ENCODE measurements at regions not wholly inside any gene's neighbourhood (a gene's known extent, or its start where the extent isn't known, plus 50 kb on each side); places are given as distances from the start of the nearest gene placed in this dataset.

DNA sequence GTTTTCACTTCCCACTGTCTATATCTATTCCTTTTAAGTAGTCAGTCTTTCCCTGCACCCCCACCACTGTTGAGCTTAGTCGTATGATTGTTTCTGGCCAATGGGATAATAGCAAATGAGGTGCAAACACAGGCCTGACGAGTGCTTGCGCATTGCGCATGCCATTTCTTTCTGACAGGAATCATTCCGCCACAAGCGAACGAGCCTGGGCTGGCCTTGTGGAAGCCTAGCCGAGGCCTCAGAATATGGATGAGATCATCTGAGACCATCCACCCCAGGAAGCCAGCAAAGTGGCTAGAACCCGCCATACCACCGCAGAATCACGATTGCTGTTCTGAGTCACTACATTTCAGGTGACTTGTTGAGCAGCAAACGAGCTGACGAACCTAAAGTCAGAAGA lies 52.2 kb upstream of the PRL start:
- Mint-ChIP-seq H3K27ac (no peak overlapping the region), H3K9me3 (ENCODE audit: low read depth) (peaks cover 10% of the 10 kb centered on the region), H3K4me1 (ENCODE audit: low read depth) (peaks cover 6% of the 10 kb centered on the region), H3K27me3 (no peaks in the 10 kb centered on the region), H3K36me3 (ENCODE audit: insufficient read depth) (no peaks in the 10 kb centered on the region), H3K4me3 (ENCODE audit: low read depth) (no peak overlapping the region)
- no peak for DNase-seq (ENCODE audit: low spot score, unreplicated experiment)
- TF ChIP-seq, protein P1, sequence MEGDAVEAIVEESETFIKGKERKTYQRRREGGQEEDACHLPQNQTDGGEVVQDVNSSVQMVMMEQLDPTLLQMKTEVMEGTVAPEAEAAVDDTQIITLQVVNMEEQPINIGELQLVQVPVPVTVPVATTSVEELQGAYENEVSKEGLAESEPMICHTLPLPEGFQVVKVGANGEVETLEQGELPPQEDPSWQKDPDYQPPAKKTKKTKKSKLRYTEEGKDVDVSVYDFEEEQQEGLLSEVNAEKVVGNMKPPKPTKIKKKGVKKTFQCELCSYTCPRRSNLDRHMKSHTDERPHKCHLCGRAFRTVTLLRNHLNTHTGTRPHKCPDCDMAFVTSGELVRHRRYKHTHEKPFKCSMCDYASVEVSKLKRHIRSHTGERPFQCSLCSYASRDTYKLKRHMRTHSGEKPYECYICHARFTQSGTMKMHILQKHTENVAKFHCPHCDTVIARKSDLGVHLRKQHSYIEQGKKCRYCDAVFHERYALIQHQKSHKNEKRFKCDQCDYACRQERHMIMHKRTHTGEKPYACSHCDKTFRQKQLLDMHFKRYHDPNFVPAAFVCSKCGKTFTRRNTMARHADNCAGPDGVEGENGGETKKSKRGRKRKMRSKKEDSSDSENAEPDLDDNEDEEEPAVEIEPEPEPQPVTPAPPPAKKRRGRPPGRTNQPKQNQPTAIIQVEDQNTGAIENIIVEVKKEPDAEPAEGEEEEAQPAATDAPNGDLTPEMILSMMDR (IDR thresholded peaks at IDR 0.05; ENCODE audit: unreplicated experiment) = no peak

DNA sequence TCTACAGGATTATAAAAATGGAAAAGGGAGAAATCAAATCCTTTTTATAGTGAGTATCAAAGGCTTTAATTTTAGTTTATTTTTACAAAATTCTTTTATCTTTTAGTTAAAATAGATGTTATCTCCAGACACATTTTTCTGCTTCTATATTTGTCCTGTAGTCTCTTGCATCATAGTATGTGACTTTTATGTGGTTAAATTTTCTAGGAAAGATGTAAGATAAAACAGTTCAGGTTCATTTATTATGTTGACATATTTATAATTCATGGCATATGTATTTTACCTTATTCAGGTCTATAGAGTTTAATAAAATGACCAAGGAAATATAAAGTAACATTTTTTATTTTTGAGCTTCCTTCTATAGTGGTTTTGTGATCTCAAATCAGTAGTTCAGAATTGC lies 52.7 kb upstream of the PRL start:
- no peaks in the 10 kb centered on the region for H3K36me3 Mint-ChIP-seq (ENCODE audit: insufficient read depth)
- no peak overlapping the region for H3K27ac Mint-ChIP-seq
- peaks cover 6% of the 10 kb centered on the region for H3K4me1 Mint-ChIP-seq (ENCODE audit: low read depth)
- no peaks in the 10 kb centered on the region for H3K27me3 Mint-ChIP-seq
- no peak for DNase-seq (ENCODE audit: low spot score, unreplicated experiment)
- H3K9me3 Mint-ChIP-seq (ENCODE audit: low read depth) = peaks cover 9% of the 10 kb centered on the region
- no peak overlapping the region for H3K4me3 Mint-ChIP-seq (ENCODE audit: low read depth)
- TF ChIP-seq, protein P1 (IDR thresholded peaks at IDR 0.05; ENCODE audit: unreplicated experiment) = no peak

DNA sequence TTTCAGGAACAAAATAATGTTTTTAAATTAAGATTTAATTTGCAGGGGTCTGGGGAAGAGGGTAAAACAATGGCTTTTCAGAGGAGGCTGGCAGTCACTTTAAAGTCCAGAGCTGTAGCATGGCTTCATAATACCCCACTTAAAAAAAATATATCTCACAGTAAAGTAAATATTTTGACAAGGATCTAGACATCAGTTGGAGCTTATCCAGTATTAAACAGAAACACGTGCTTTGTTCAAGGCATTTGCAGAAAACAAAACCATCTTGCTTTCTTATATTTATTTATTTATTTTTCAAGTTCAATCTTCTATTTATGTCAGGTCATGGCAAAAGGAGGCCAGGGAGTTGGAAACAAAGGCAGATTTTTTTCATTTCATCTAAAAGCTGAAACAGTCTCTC lies 53.3 kb upstream of the PRL start:
- H3K36me3 Mint-ChIP-seq (ENCODE audit: insufficient read depth) = no peaks in the 10 kb centered on the region
- peaks cover 11% of the 10 kb centered on the region for H3K9me3 Mint-ChIP-seq (ENCODE audit: low read depth)
- H3K4me3 Mint-ChIP-seq (ENCODE audit: low read depth) = no peak overlapping the region
- H3K4me1 Mint-ChIP-seq (ENCODE audit: low read depth) = peaks cover 6% of the 10 kb centered on the region
- TF ChIP-seq, protein P1 (IDR thresholded peaks at IDR 0.05; ENCODE audit: unreplicated experiment) = no peak
- H3K27me3 Mint-ChIP-seq = no peaks in the 10 kb centered on the region
- H3K27ac Mint-ChIP-seq = no peak overlapping the region
- DNase-seq (ENCODE audit: low spot score, unreplicated experiment) = no peak

DNA sequence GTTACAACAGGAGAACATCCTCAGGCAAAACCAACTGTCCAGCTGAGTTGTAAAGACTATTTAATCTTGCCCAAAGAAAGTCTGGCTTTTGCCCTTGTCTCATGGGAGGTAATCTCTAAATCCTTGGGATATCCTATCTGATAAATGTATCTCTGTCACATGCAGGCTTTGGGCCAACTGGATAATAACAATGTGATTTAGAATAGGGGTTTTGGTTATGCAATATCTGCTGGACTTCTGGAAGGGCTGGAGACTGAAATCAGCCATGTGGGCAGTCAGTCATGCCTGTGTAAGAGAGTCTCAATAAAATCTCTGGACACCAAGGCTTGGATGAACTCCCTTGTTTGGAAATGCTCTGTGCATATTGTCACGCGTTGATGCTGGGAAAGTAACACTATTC lies 56.3 kb upstream of the PRL start:
- DNase-seq (ENCODE audit: low spot score, unreplicated experiment) = no peak
- H3K9me3 Mint-ChIP-seq (ENCODE audit: low read depth) = peaks cover 14% of the 10 kb centered on the region
- TF ChIP-seq, protein P1 (IDR thresholded peaks at IDR 0.05; ENCODE audit: unreplicated experiment) = no peak
- no peaks in the 10 kb centered on the region for H3K36me3 Mint-ChIP-seq (ENCODE audit: insufficient read depth)
- H3K4me3 Mint-ChIP-seq (ENCODE audit: low read depth) = no peak overlapping the region
- no peaks in the 10 kb centered on the region for H3K27me3 Mint-ChIP-seq
- H3K27ac Mint-ChIP-seq = no peak overlapping the region
- H3K4me1 Mint-ChIP-seq (ENCODE audit: low read depth) = peaks cover 6% of the 10 kb centered on the region

DNA sequence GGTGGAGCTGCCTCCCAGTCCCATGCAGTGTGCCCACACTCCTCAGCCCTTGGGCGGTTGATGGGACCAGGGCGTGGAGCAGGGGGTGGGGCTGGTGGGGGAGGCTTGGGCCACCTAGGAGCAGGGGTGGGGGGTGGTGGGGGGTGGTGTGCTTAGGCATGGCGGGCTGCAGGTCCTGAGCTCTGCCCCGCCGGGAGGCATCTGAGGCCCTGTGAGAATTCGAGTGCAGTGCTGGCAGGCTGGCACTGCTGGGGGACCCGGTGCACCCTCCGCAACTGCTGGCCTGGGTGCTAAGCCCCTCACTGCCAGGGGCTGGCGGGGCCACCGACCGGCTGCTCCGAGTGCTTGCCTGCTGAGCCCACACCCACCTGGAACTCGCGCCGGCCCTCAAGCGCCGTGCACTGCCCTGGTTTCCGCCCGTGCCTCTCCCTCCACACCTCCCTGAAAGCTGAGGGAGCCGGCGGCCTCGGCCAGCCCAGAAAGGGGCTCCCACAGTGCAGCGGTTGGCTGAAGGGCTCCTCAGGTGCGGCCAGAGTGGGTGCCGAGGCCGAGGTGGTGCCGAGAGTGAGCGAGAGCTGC lies 59.6 kb upstream of the PRL start:
- Mint-ChIP-seq H3K36me3 (ENCODE audit: insufficient read depth) (no peaks in the 10 kb centered on the region), H3K4me3 (ENCODE audit: low read depth) (no peak overlapping the region), H3K4me1 (ENCODE audit: low read depth) (no peaks in the 10 kb centered on the region), H3K9me3 (ENCODE audit: low read depth) (peaks cover 17% of the 10 kb centered on the region), H3K27me3 (no peaks in the 10 kb centered on the region), H3K27ac (no peak overlapping the region)
- TF ChIP-seq, protein P1 (IDR thresholded peaks at IDR 0.05; ENCODE audit: unreplicated experiment) = no peak
- no peak for DNase-seq (ENCODE audit: low spot score, unreplicated experiment)
